Esophagus muscularis mucosa (tissue), 4 donors: ENCODE measurements at regions not wholly inside any gene's neighbourhood (a gene's known extent, or its start where the extent isn't known, plus 50 kb on each side); places are given as distances from the start of the nearest gene placed in this dataset.

ENCODE experiments used
- DNase-seq: peaks from one replicate; pipeline ENCODE4 v3.0.0-alpha.2; 2017; ENCODE audit errors: extremely low spot score
- H3K27ac ChIP-seq, 4 donors: fragments of 200-600 bp; sonication (generic); replicated peaks in 1 of 4; 1 replicate in 3 of 4; 2 replicates in 1 of 4; pipeline ENCODE4 v1.5.1; 2016 to 2019; ENCODE audit warnings: mild to moderate bottlenecking in 1 of 4
- H3K27me3 ChIP-seq, 4 donors: fragments of 200-600 bp; sonication (generic); one replicate each; pipeline versions ENCODE4 v1.5.1 to v1.6.0; 2016 to 2019
- H3K36me3 ChIP-seq, 4 donors: fragments of 200-600 bp; sonication (generic); one replicate each; pipeline ENCODE4 v1.5.1; 2016 to 2019
- H3K4me1 ChIP-seq, 4 donors: fragments of 200-600 bp; sonication (generic); one replicate each; pipeline ENCODE4 v1.5.1; 2016 to 2019
- H3K4me3 ChIP-seq, 4 donors: fragments of 200-600 bp; sonication (generic); 1 replicate in 2 of 4; 2 replicates in 2 of 4; pipeline ENCODE4 v1.5.1; 2016 to 2019; ENCODE audit warnings: mild to moderate bottlenecking in 4 of 4, moderate library complexity in 1 of 4
- H3K9me3 ChIP-seq, 4 donors: fragments of 200-600 bp; sonication (generic); 1 replicate in 3 of 4; 2 replicates in 1 of 4; pipeline ENCODE4 v1.5.1; 2016 to 2019
- EP300 ChIP-seq: sonication (generic); formaldehyde crosslinking; IDR thresholded peaks from one replicate; pipeline ENCODE4 v1.6.1; 2017; ENCODE audit warnings: antibody characterized with exemption
- POLR2A ChIP-seq: fragments of 450-650 bp; IDR thresholded peaks from one replicate; pipeline ENCODE4 v1.6.1; 2017; ENCODE audit warnings: antibody characterized with exemption, moderate library complexity, mild to moderate bottlenecking, low read depth
- POLR2AphosphoS5 ChIP-seq, 2 donors: sonication (generic); formaldehyde crosslinking; IDR thresholded peaks; one replicate each; pipeline ENCODE4 v1.6.1; 2017; ENCODE audit warnings: antibody characterized with exemption in 2 of 2
- WGBS: methylation state at CpG from one replicate; pipeline ENCODE4 v1.1.5; 2018; 5-methylcytosine and 5-hydroxymethylcytosine counted together
- intact Hi-C: fragments of 100-400 bp; cut with DNase I; formaldehyde crosslinking; loops from one replicate; pipeline ENCODE4 v1.15.1; 2023
- TF ChIP-seq, protein P1 (sequence below), 3 experiments: fragments of 200-600 bp in 2 of 3; fragments of 450-650 bp in 1 of 3; sonication (generic) in 2 of 3; IDR thresholded peaks; one replicate each; pipeline ENCODE4 v1.5.1; 2017 to 2019; ENCODE audit warnings: antibody characterized with exemption in 3 of 3, mild to moderate bottlenecking in 2 of 3, moderate library complexity in 1 of 3

GRCh38 chr18:61187971-61188370 lies 145.3 kb upstream of the CDH20 start:
- intact Hi-C loops: no loop called here

DNA sequence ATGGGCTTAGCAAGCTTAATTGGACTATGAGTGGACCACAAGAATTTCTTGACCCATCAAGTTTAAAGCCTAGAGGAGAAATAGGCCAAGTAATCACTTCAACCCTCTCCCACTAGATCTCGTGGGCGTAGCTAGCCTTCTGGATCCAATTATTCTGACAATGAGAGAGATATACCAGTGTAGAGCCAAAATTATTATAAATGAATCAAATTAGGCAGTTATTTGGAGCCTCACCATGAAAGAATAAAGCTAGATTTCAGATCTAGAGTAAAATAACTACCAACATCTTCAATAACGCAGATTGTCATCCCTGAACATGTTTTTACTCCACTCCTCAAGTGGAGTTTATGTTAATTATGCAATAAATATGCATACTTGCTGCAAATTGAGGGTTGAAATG lies 143.9 kb upstream of the CDH20 start:
- no peaks in the 10 kb centered on the region for H3K27me3 ChIP-seq
- 70% methylated on average over 3 of the region's 3 CpGs for WGBS
- H3K4me3 ChIP-seq: no peak overlapping the region
- no peak overlapping the region for H3K27ac ChIP-seq
- no peaks in the 10 kb centered on the region for H3K36me3 ChIP-seq
- no peaks in the 10 kb centered on the region for H3K4me1 ChIP-seq
- no peak for DNase-seq
- TF ChIP-seq EP300: no peak
- TF ChIP-seq, protein P1, sequence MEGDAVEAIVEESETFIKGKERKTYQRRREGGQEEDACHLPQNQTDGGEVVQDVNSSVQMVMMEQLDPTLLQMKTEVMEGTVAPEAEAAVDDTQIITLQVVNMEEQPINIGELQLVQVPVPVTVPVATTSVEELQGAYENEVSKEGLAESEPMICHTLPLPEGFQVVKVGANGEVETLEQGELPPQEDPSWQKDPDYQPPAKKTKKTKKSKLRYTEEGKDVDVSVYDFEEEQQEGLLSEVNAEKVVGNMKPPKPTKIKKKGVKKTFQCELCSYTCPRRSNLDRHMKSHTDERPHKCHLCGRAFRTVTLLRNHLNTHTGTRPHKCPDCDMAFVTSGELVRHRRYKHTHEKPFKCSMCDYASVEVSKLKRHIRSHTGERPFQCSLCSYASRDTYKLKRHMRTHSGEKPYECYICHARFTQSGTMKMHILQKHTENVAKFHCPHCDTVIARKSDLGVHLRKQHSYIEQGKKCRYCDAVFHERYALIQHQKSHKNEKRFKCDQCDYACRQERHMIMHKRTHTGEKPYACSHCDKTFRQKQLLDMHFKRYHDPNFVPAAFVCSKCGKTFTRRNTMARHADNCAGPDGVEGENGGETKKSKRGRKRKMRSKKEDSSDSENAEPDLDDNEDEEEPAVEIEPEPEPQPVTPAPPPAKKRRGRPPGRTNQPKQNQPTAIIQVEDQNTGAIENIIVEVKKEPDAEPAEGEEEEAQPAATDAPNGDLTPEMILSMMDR (IDR thresholded peaks at IDR 0.05): no peak
- no peak for TF ChIP-seq POLR2AphosphoS5 (IDR thresholded peaks at IDR 0.05)
- no peak for TF ChIP-seq POLR2A
- no peaks in the 10 kb centered on the region for H3K9me3 ChIP-seq
- intact Hi-C loops: no loop called here

More at GRCh38 chr18:61187971-61188370, 145.3 kb upstream of the CDH20 start:
- WGBS: 95% methylated on average over 3 of the region's 3 CpGs
- Histone ChIP-seq H3K4me1 (no peaks in the 10 kb centered on the region), H3K4me3 (no peak overlapping the region), H3K27ac (no peak overlapping the region), H3K9me3 (no peaks in the 10 kb centered on the region), H3K36me3 (no peaks in the 10 kb centered on the region), H3K27me3 (no peaks in the 10 kb centered on the region)
- TF ChIP-seq, protein P1 (IDR thresholded peaks at IDR 0.05): no peak
- TF ChIP-seq POLR2A (no peak), EP300 (no peak), POLR2AphosphoS5 (IDR thresholded peaks at IDR 0.05) (no peak)
- DNase-seq: no peak

DNA sequence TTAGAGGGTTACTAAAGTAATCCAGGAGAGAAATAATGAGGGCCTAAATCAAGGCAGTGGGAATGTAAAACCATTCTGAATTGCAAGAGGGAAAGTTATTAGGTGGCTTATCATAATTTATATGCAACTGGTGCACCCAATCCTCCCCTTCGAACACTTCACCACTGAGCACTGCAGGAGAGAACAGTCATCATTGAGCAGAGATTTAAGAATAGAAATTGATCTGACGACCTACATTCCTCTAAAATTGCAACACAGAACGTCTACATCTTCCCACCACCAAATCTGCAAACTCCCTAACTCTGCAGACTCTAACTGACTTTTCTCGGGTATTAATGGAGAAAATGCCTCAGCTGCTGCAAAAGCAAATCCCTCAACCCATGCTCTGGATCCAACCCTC lies 138.5 kb upstream of the CDH20 start:
- intact Hi-C loops: no loop called here
- no peaks in the 10 kb centered on the region for H3K27me3 ChIP-seq
- no peak for TF ChIP-seq POLR2AphosphoS5 (IDR thresholded peaks at IDR 0.05)
- no peak for TF ChIP-seq POLR2A
- TF ChIP-seq EP300: no peak
- TF ChIP-seq, protein P1 (IDR thresholded peaks at IDR 0.05): no peak
- DNase-seq: no peak
- H3K36me3 ChIP-seq: no peaks in the 10 kb centered on the region
- no peaks in the 10 kb centered on the region for H3K9me3 ChIP-seq
- no peak overlapping the region for H3K27ac ChIP-seq
- H3K4me1 ChIP-seq: no peaks in the 10 kb centered on the region
- WGBS: 85% methylated on average over 4 of the region's 4 CpGs
- H3K4me3 ChIP-seq: no peak overlapping the region

GRCh38 chr18:61196750-61197149 lies 136.5 kb upstream of the CDH20 start:
- no peaks in the 10 kb centered on the region for H3K36me3 ChIP-seq
- 82% methylated on average over 4 of the region's 4 CpGs for WGBS
- no peaks in the 10 kb centered on the region for H3K9me3 ChIP-seq
- TF ChIP-seq POLR2AphosphoS5 (IDR thresholded peaks at IDR 0.05) (no peak), EP300 (no peak), POLR2A (no peak)
- TF ChIP-seq, protein P1 (IDR thresholded peaks at IDR 0.05): no peak
- DNase-seq: no peak
- no peak overlapping the region for H3K27ac ChIP-seq
- H3K4me1 ChIP-seq: no peaks in the 10 kb centered on the region
- no peak overlapping the region for H3K4me3 ChIP-seq
- intact Hi-C loops: no loop called here
- H3K27me3 ChIP-seq: no peaks in the 10 kb centered on the region

GRCh38 chr18:61198486-61198885 lies 134.7 kb upstream of the CDH20 start:
- Histone ChIP-seq H3K27ac (no peak overlapping the region), H3K4me1 (no peaks in the 10 kb centered on the region), H3K9me3 (no peaks in the 10 kb centered on the region), H3K27me3 (no peaks in the 10 kb centered on the region), H3K36me3 (no peaks in the 10 kb centered on the region), H3K4me3 (no peak overlapping the region)
- DNase-seq: no peak
- TF ChIP-seq EP300: no peak
- TF ChIP-seq, protein P1 (IDR thresholded peaks at IDR 0.05): no peak
- no peak for TF ChIP-seq POLR2A
- TF ChIP-seq POLR2AphosphoS5 (IDR thresholded peaks at IDR 0.05): no peak
- intact Hi-C loops: no loop called here
